ENCODE measurements at regions not wholly inside any gene's neighbourhood (a gene's known extent, or its start where the extent isn't known, plus 50 kb on each side); places are given as distances from the start of the nearest gene placed in this dataset.
A peak's percentile ranks its signal among the peaks of the same experiment; 100 is the strongest.

DNA sequence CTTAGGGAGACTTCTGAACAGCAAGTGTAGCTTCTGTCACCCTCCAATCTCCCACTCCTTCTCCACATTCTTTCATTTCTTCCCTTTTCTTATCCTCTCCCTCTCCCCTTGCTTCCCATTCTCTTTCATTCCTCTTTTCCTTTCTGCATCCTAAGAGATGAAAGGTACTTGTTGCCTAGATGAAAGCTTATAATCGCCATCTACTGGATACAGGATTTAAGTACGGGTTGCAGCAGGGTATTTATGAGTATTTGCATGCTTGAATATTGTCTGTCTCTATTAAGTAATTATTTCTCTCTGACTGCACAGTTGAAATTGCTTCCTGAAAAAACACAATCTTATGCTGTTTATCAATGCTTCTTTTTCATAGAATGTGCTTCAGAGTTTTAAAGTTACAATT is 174.0 kb upstream of the TENT5D start:
- TF ChIP-seq, protein P1, sequence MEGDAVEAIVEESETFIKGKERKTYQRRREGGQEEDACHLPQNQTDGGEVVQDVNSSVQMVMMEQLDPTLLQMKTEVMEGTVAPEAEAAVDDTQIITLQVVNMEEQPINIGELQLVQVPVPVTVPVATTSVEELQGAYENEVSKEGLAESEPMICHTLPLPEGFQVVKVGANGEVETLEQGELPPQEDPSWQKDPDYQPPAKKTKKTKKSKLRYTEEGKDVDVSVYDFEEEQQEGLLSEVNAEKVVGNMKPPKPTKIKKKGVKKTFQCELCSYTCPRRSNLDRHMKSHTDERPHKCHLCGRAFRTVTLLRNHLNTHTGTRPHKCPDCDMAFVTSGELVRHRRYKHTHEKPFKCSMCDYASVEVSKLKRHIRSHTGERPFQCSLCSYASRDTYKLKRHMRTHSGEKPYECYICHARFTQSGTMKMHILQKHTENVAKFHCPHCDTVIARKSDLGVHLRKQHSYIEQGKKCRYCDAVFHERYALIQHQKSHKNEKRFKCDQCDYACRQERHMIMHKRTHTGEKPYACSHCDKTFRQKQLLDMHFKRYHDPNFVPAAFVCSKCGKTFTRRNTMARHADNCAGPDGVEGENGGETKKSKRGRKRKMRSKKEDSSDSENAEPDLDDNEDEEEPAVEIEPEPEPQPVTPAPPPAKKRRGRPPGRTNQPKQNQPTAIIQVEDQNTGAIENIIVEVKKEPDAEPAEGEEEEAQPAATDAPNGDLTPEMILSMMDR (IDR thresholded peaks at IDR 0.05; ENCODE audit: unreplicated experiment): no peak
- Mint-ChIP-seq H3K4me1 (ENCODE audit: low read depth) (peaks cover 4% of the 10 kb centered on the region), H3K27me3 (no peaks in the 10 kb centered on the region), H3K9me3 (ENCODE audit: low read depth) (peaks cover 28% of the 10 kb centered on the region), H3K27ac (no peak overlapping the region), H3K4me3 (ENCODE audit: low read depth) (no peak overlapping the region), H3K36me3 (ENCODE audit: insufficient read depth) (no peaks in the 10 kb centered on the region)
- no peak for DNase-seq (ENCODE audit: low spot score, unreplicated experiment)

DNA sequence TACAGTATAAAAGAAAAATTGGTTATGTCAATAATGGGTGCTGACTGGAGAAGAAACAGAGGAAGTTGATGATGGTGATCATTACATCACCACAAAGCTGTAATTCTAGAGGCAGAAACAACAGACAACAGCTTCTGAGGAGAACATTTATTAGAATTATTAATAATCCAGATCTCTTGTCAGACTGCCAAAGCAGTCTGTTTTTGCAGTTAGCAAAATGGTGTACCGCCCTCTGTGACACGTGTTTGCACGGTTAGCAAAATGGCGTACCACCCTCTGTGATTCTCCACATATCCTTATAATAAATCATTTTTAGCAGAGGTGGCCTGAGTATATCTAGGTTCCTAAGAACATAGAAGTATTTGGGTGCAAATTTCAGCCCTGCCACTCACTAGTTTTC is 154.0 kb upstream of the TENT5D start:
- TF ChIP-seq, protein P1 (IDR thresholded peaks at IDR 0.05; ENCODE audit: unreplicated experiment): no peak
- H3K4me1 Mint-ChIP-seq (ENCODE audit: low read depth): peaks cover 4% of the 10 kb centered on the region
- H3K36me3 Mint-ChIP-seq (ENCODE audit: insufficient read depth): no peaks in the 10 kb centered on the region
- no peak for DNase-seq (ENCODE audit: low spot score, unreplicated experiment)
- no peak overlapping the region for H3K4me3 Mint-ChIP-seq (ENCODE audit: low read depth)
- no peak overlapping the region for H3K27ac Mint-ChIP-seq
- peaks cover 13% of the 10 kb centered on the region for H3K9me3 Mint-ChIP-seq (ENCODE audit: low read depth)
- no peaks in the 10 kb centered on the region for H3K27me3 Mint-ChIP-seq

DNA sequence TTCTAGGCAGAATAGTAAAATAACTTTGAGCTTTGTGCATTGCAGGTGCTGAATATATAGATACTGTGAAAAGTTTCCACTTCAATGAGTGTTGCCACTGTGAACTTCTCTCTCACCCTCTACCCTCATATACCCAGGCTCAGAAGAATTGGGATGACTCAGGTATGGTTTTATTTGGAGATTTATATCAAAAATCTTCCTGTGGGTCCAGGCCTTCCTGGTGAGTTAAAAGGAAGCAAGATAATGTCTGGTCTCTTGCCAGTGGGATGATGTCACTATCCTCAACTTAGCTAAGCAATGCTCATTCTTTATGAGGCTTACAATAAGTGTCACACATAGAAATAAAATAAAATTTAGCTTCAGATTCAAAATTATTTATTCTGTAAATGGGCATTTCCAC is 153.3 kb upstream of the TENT5D start:
- TF ChIP-seq, protein P1 (IDR thresholded peaks at IDR 0.05; ENCODE audit: unreplicated experiment): no peak
- Mint-ChIP-seq H3K27me3 (no peaks in the 10 kb centered on the region), H3K4me3 (ENCODE audit: low read depth) (no peak overlapping the region), H3K4me1 (ENCODE audit: low read depth) (peaks cover 4% of the 10 kb centered on the region), H3K36me3 (ENCODE audit: insufficient read depth) (no peaks in the 10 kb centered on the region), H3K27ac (no peak overlapping the region), H3K9me3 (ENCODE audit: low read depth) (peaks cover 11% of the 10 kb centered on the region)
- DNase-seq (ENCODE audit: low spot score, unreplicated experiment): no peak

DNA sequence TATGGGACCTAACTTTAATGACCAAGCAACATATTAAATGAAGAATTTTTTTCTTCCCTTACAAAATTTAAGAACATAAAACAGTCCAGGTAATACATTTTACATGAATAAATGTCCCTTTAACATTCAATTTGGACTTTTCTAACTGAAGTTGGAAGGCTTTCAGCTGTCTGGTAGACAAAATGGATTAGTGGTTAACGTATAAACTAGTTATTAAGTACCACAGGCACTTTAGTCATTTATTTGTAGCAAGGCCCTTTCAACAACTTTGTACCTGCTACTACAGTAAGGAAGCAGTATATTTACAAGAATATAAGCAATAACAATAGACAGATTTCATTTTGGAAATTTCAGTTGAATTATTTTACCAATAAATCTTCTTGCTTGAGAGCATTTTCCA is 152.5 kb upstream of the TENT5D start:
- TF ChIP-seq, protein P1 (IDR thresholded peaks at IDR 0.05; ENCODE audit: unreplicated experiment): no peak
- Mint-ChIP-seq H3K4me3 (ENCODE audit: low read depth) (no peak overlapping the region), H3K36me3 (ENCODE audit: insufficient read depth) (no peaks in the 10 kb centered on the region), H3K27me3 (no peaks in the 10 kb centered on the region), H3K4me1 (ENCODE audit: low read depth) (peaks cover 4% of the 10 kb centered on the region), H3K9me3 (ENCODE audit: low read depth) (peaks cover 11% of the 10 kb centered on the region), H3K27ac (no peak overlapping the region)
- no peak for DNase-seq (ENCODE audit: low spot score, unreplicated experiment)

DNA sequence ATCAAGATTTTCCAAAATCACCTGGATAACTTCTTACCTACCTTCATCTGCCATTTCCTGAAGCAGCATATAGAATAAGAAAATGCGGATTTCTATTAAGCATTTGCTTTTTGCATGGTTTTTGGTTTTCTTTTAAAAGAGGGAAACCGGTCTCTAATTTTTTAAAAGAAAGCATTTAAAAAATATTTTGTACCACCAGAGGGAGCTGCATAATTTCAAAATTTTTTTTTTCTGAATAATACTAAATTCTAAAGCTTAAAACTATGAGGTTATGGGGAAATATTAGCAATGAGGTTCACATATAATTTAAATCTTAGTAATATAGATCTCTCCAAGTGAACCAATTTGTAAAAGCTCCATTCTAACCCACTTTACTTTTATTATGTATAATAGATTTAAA is 137.7 kb upstream of the TENT5D start:
- Mint-ChIP-seq H3K27me3 (no peaks in the 10 kb centered on the region), H3K4me3 (ENCODE audit: low read depth) (no peak overlapping the region), H3K27ac (no peak overlapping the region), H3K9me3 (ENCODE audit: low read depth) (peaks cover 10% of the 10 kb centered on the region), H3K4me1 (ENCODE audit: low read depth) (no peaks in the 10 kb centered on the region), H3K36me3 (ENCODE audit: insufficient read depth) (no peaks in the 10 kb centered on the region)
- no peak for DNase-seq (ENCODE audit: low spot score, unreplicated experiment)
- TF ChIP-seq, protein P1 (IDR thresholded peaks at IDR 0.05; ENCODE audit: unreplicated experiment): peak; percentile 55

All from progenitor cell of endocrine pancreas (in vitro differentiated cells).